Stimulated activated CD4-positive, alpha-beta T cell treated with anti-CD3 and anti-CD28 coated beads, Interleukin-12 subunit alpha, Interleukin-12 subunit beta, amount 100 ng/mL, for 48 hours (primary cell): ENCODE measurements at regions not wholly inside any gene's neighbourhood (a gene's known extent, or its start where the extent isn't known, plus 50 kb on each side); places are given as distances from the start of the nearest gene placed in this dataset.
"Not testable (repeated sequence)": the region's sequence is repeated elsewhere in the genome, so short reads cannot be mapped to it uniquely, and the experiment has no call there.

Experiments used
- DNase-seq, 3 donors: peaks; one replicate each; pipeline ENCODE4 v3.0.0-alpha.2; 2020; ENCODE audit warnings: low read depth in 2 of 3, low spot score in 1 of 3

GRCh38 chr2:132220589-132220988 is 58.8 kb upstream of the ANKRD30BL start:
- not testable (repeated sequence) for DNase-seq

- not testable (repeated sequence) for DNase-seq
Measured at GRCh38 chr2:132221886-132222285, 60.1 kb upstream of the ANKRD30BL start.

DNA sequence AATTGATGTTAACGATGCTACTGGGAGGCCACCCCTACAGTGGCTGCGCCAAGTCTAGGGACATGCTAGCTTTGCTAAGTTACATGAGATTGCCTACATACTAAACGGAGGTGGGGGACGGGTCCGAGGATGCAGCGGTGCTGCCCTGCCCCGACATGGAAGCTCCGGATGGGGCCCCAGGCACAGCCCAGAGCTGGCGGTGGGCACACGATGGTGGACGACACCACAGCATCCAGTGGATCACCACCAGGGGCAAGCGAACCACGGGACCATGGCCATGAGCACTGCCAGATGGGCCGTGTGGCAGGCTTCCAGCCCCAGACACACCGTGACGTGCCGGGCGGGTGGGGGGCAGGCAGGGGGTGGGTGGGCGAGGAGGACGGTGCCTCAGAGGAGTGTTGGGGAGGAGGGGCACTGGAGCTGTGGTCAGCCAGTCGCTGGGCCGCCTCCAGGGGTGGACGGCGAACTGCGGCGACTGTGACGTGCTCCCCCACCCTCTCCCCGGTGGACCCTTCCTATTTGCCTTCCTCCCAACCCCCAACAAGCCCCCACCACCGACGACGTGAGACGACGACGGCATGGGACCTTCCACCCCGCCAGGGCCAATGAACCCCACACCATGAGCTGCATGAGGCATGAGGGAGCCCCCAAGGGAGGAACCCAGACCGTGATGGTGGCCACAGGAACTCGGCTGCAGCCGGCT is 90.6 kb upstream of the ANKRD30BL start:
- DNase-seq: no peak

GRCh38 chr2:132252894-132253264 is 91.1 kb upstream of the ANKRD30BL start:
- DNase-seq: no peak

- no peak for DNase-seq
Measured at GRCh38 chr2:132253496-132254305, 91.9 kb upstream of the ANKRD30BL start.

DNA sequence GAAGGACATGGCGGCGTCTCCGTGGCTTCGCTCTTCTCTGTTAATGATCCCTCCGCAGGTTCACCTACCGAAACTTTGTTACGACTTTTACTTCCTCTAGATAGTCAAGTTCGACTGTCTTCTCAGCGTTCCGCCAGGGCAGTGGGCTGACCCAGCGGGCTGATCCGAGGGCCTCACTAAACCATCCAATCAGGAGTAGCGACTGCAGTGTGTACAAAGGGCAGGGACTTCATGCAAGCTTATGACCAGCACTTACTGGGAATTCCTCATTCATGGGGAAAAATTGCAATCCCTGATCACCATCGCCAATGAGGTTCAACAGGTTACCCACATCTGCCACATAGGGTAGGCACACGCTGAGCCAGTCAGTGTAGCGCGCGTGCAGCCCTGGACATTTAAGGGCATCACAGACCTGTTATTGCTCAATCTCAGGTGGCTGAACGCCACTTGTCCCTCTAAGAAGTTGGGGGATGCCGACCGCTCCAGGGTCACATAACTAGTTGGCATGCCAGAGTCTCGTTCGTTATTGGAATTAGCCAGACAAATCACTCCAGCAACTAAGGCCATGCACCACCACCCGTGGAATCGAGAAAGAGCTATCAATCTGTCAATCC is 92.7 kb upstream of the ANKRD30BL start:
- not testable (repeated sequence) for DNase-seq

- no peak for DNase-seq
Measured at GRCh38 chr2:132255714-132256113, 94.0 kb upstream of the ANKRD30BL start.

DNA sequence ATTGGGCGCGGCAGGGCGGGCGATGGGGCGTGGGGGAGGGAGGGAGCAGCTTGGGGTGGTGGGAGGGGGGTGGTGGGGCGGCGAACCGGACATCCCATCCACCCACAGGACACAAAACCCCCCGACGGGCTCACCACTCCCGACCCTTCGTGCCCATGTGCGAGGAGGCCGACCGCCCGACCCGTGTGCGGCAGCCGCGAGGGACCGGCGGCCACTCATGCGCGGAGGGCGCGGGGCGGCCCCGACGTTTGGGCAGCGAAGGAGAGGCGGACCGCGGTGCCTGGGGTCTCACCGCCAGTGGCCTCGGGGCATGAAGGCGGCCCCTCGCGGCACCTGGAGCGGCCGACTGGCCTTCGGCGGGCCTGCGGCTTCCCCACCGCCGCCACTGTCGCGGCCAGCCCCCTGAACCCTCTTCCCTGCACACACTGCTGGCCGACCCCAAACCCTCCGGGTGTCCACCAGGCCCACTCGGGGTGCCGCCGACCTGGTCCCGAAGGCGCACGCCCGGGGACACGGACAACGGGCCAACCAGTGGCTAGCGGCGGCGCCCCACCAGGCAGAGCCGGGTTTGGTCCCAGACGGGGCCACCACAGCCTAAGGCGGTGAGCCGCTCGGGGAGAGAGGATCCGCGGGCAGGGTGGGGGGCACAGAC is 94.6 kb upstream of the ANKRD30BL start:
- no peak for DNase-seq

- DNase-seq: not testable (repeated sequence)
Measured at GRCh38 chr2:132256903-132257300, 95.2 kb upstream of the ANKRD30BL start.

DNA sequence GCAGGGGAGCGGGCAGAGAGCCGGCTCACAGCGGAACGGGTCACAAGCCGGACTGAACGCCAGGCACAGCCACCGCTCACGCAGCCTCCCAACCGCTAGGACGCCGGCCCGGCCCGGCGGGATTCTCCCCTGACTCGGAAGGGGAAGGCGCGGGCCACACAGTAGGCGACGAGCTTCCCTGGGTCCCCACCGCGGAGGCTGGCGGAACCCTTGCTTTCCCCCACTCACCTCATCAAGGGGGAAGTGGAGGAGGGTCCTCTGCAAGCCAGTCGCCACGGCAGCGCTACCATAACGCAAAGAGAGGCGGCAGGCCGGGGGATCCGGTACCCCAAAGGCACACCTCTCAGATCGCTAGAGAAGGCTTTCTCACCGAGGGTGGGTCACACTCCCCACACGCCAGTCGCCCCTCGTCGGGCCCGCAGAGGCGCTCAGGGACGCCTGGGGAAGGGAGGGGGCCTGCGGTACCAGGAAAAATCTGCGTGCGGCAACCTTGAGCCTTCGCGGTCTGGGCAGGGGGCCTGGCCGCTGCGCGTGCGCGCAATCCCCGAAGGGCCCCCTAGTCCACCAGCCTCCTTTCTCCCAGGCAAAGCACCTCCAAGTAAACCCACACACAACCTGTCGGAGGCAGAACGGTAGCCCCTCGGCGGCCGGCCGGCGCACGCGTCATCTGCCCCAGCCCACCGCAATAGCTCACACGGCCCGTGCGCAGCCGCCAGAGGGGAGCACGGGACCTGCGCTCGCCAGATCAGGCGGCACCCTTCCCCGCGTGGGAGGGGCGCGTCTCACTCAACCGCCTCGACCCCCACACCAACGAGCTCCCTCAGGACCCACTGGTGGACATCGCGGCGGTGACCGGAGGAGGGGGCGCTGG is 95.8 kb upstream of the ANKRD30BL start:
- DNase-seq: not testable (repeated sequence)

- not testable (repeated sequence) for DNase-seq
Measured at GRCh38 chr2:132259276-132259675, 97.5 kb upstream of the ANKRD30BL start.

DNA sequence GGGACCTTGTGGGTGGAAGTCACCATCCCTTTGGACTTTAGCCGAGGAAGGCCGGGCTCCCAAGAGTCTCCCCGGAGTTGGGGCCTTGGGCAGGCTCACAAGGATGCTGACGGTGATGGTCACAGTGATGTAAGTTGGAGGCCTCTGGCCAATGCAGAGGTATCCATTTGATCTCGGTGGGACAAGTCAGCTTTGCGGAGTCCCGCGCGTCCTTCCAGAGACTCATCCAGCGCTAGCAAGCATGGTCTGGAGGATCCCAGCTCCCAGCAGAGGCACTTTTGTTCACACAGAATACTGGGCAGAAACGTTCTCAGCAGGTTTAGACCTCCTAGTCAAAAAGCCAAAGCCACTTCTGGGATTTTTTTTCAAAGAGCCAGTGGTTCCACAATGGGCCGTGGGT is 103.8 kb upstream of the ANKRD30BL start:
- not testable (repeated sequence) for DNase-seq

DNA sequence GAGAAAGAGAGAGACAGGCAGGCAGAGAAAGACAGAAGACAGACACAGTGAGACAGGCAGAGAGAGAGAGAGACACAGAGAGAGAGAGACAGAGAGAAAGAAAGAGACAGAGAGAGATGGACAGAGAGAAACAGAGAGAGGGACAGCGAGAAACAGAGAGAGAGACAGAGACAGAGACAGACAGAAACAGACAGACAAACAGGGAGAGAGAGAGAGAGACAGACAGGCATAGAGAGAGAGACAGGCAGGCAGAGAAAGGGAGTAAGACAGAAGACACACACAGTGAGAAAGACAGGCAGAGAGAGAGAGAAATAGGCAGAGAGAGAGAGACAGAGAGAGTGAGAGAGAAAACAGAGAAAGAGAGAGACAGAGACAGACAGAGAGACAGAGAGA is 105.3 kb upstream of the ANKRD30BL start:
- no peak for DNase-seq

GRCh38 chr2:132267498-132268283 is 105.9 kb upstream of the ANKRD30BL start:
- DNase-seq: not testable (repeated sequence)

DNA sequence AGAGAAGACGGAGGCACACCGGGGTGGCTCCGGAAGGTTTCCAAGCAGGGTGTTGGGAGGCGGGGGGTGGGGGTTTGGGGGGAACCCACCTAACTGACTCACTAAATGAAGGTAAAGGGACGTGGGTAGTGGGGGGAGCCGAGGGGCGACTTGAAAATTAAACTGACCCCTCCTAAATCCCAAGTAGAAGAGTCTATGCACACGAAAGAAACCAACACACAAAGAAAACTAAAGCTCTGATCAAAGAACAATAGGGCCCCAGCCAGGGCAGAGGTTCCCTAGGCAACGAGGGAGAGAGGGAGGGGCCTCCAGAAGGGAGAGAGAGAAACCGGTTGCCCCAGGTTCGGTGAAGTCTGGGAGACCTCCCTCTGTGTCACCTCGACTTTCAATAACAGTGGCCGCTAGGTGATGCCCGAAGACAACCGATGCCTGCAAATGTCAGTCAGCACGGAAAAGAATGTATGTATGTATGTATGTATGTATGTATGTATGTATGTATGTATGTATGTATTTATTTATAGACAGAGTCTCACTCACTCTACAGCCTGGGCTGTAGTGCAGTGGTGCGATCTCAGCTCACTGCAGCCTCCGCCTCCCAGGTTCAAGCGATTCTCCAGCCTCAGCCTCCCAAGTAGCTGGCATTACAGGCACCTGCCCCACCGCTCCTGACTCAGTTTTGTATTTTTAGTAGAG is 106.7 kb upstream of the ANKRD30BL start:
- DNase-seq: peak; percentile 9 to 20 (median 14)

GRCh38 chr2:132268977-132269523 is 107.3 kb upstream of the ANKRD30BL start:
- no peak for DNase-seq

GRCh38 chr2:132270255-132270654 is 108.5 kb upstream of the ANKRD30BL start:
- no peak for DNase-seq

DNA sequence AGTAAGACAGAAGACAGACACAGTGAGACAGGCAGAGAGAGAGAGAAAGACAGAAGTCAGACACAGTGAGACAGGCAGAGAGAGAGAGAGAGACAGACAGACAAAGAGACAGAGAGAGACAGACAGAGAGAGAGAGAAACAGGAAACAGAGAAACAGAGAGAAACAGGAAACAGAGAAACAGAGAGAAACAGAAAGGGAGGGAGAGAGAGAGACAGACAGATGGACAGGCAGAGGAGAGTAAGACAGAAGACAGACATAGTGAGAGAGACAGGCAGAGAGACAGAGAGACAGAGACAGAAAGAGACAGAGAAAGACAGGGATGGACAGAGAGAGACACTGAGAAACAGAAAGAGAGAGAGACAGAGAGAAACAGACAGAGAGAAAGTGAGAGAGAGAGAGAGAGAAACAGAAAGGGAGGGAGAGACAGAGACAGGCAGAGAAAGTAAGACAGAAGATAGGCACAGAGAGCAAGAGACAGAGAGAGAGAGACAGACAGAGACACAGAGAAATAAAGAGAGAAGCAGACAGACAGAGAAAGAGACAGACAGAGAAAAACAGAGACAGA is 109.3 kb upstream of the ANKRD30BL start:
- DNase-seq: no peak

DNA sequence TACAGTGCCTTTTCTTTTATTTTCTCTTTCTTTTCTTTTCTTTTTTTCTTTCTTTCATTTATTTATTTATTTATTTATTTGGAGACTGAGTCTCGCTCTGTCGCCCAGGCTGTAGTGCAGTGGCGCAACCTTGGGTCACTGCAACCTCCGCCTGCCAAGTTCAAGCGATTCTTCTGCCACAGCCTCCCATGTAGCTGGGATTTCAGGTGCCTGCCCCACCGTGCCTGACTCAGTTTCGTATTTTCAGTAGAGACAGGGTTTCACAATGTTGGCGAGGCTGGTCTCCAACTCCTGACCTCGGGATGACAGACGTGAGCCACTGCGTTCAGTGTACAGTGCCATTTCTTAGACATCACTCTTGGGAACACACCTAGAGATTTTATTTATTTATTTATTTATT is 110.0 kb upstream of the ANKRD30BL start:
- DNase-seq: not testable (repeated sequence)
